Activated naive CD4-positive, alpha-beta T cell treated with anti-CD3 and anti-CD28 coated beads for 36 hours (primary cell): ENCODE measurements at regions not wholly inside any gene's neighbourhood (a gene's known extent, or its start where the extent isn't known, plus 50 kb on each side); places are given as distances from the start of the nearest gene placed in this dataset.

Experiments
- CTCF ChIA-PET: fragments of 350-600 bp; sonication (Branson Sonifier 250); formaldehyde crosslinking; loops from one replicate; lab custom pipeline; 2021; ENCODE audit warnings: antibody characterized with exemption; lab: Charles Lee
- DNase-seq: peaks from one replicate; pipeline ENCODE4 v3.0.0-alpha.2; 2020
- H3K27ac Mint-ChIP-seq: one replicate; pipeline ENCODE4 v1.8.0; 2021; ENCODE audit warnings: mild to moderate bottlenecking, mixed read lengths
- H3K27me3 Mint-ChIP-seq: one replicate; pipeline ENCODE4 v1.8.0; 2021; ENCODE audit warnings: low read depth, mixed read lengths
- H3K36me3 Mint-ChIP-seq: one replicate; pipeline ENCODE4 v1.8.0; 2021; ENCODE audit warnings: low read depth, mixed read lengths
- H3K4me1 Mint-ChIP-seq: one replicate; pipeline ENCODE4 v1.8.0; 2021; ENCODE audit warnings: low read depth, mixed read lengths
- H3K4me3 Mint-ChIP-seq: one replicate; pipeline ENCODE4 v1.8.0; 2021; ENCODE audit warnings: mild to moderate bottlenecking, moderate library complexity, mixed read lengths
- H3K9me3 Mint-ChIP-seq: one replicate; pipeline ENCODE4 v1.8.0; 2021; ENCODE audit warnings: mixed read lengths
- intact Hi-C: fragments of 100-400 bp; cut with micrococcal nuclease; formaldehyde crosslinking; loops from one replicate; pipeline ENCODE4 v1.15.1; 2023

DNA sequence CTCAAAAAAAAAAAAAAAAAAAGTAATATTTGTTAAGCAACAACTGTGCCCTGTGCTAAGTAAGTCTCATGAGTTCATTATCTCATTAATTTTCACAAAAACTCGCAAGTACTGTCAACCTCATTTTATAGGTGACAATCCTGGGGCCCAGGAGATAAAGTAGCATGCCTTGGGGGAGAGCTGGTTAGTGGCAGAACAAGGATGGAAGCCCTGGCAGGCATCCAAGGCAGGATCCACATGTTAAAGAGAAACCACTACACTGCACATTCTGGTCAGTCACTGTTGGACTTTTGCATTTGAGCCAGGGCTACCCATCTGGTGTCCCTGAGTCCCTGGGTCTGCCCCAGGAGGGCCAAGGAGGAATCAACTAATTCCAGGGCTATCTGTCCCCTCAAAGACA, 54.6 kb downstream of the ZFP36L2 start:
- H3K27ac Mint-ChIP-seq = peak overlapping the region; percentile 44
- H3K27me3 Mint-ChIP-seq = no peaks in the 10 kb centered on the region
- intact Hi-C loops = loop anchor here (2.0 to 10.0 kb wide), 5 partner anchors 121 to 1037 kb away; partner anchors contain the start of gene COX7A2L
- H3K36me3 Mint-ChIP-seq = no peaks in the 10 kb centered on the region
- DNase-seq = no peak
- peaks cover 89% of the 10 kb centered on the region for H3K4me1 Mint-ChIP-seq
- peak overlapping the region; percentile 5 for H3K4me3 Mint-ChIP-seq
- H3K9me3 Mint-ChIP-seq = no peaks in the 10 kb centered on the region
- CTCF ChIA-PET = interaction anchor here (0.6 to 12.0 kb wide), 9 partner anchors 23 to 288 kb away, joined by 3 to 128 read pairs (median 12); partner anchors contain the start of gene ZFP36L2

DNA sequence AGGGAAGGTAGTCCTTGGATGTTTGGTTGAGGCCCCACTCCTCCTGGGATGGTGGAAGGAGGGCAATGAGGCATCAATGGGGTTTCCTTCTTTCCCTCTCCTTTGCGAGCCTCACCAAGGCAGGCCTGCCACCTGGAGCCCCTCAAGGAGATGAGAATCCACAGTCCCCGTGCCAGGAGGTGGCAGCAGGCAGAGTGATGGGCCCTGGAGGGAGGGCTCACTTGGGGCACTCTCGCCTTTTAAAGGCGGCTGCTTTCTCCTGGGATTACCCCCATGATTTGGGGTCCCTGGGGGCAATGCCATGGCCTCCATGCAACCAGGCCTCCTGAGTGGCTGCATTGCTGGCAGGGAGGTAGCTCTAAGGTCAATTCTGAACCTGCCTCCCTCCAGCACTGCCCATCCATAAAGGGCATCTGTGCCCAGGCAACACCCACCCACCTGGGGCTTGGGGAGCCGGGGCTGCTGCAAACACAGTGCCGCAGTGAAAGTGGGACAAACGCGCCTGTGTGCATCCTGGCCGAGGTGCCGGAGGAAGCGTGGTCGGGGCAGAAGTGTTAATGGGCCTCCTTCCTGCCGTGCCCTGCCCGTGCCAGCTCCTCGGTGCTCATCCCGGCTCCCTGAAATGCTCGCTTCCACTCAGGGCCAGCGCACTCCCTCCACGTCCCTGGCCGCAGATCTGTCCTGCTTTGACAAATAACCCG, 55.9 kb downstream of the ZFP36L2 start:
- Mint-ChIP-seq H3K27me3 (no peaks in the 10 kb centered on the region), H3K9me3 (no peaks in the 10 kb centered on the region), H3K27ac (peak overlapping the region; percentile 61), H3K4me3 (peak overlapping the region; percentile 42), H3K36me3 (no peaks in the 10 kb centered on the region), H3K4me1 (peaks cover 81% of the 10 kb centered on the region)
- intact Hi-C loops = loop anchor here (1.0 to 10.0 kb wide), 8 partner anchors 25 to 1036 kb away; partner anchors contain the start of genes COX7A2L and ZFP36L2
- CTCF ChIA-PET = interaction anchor here (0.7 to 12.0 kb wide), 19 partner anchors 8 to 239 kb away, joined by 3 to 128 read pairs (median 8); partner anchors contain the start of gene ZFP36L2
- peak; percentile 58 for DNase-seq

DNA sequence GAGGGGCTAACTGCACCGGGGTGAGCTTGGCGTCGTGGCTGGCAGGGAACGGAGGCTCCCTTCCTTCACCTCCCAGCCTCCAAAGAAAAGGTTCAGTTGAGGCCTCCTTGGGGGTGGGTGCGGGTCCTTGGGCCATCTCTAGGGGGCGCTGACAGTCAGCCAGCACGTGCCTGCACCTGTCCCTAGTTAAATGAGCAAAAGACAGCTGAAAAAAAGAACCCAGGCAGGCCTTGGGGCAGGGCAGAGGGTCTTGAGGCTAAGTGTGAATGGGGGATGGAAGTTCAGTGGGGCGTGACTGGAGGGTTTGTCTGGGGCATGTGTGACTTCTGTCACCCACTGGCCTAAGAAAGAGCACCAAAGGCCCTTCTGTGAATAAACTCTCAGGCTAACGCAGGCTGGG, 56.4 kb downstream of the ZFP36L2 start:
- Mint-ChIP-seq H3K4me3 (peak overlapping the region; percentile 42), H3K27ac (peak overlapping the region; percentile 61), H3K36me3 (no peaks in the 10 kb centered on the region), H3K27me3 (no peaks in the 10 kb centered on the region), H3K4me1 (peaks cover 81% of the 10 kb centered on the region), H3K9me3 (no peaks in the 10 kb centered on the region)
- peak; percentile 89 for DNase-seq
- intact Hi-C loops = loop anchor here (1.0 to 10.0 kb wide), 8 partner anchors 25 to 1035 kb away; partner anchors contain the start of genes COX7A2L and ZFP36L2
- CTCF ChIA-PET = interaction anchor here (0.7 to 12.0 kb wide), 18 partner anchors 8 to 57 kb away, joined by 3 to 128 read pairs (median 8); partner anchors contain the start of gene ZFP36L2

DNA sequence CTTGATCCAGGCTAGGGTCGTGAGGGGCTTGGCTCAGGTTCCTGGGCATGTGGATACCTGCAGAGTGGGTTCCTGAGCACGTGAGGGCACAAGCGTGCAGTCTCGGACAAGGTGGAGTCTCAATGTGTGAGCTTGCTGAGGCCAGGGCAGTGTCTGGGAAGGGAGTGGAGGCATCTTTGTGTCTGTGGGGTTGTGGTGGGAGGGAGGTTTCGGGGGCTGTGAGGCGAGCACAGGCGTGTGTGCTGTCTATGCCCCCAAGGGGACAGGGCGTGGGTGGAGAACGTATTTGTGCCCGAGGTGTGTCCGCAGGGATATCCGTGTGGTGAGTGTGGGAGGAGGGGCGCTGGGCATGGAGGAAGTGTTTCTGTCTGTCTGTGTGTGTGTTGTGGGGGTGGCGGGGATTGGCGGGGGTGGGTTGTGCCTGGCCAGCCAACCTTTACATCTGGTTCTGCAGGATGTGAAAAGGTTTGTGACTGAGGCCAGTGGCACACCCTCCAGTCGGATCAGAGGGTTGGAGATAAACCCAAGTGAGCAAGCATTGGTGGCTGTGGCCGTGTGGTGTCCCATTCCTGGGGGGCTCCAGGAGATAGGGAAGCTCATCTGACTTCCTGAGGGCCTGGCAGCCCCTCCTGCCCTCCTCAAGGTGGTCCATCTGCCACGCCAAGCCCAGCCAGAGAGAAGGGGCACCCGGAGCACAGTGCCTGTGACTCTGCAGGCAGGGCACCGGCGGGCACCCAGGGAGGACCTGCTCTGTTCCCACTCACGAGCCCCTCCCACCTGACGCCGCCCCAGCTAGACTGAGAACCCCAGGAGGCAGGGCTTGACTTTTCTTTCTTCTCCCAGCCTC, 57.1 kb downstream of the ZFP36L2 start:
- intact Hi-C loops = no loop called here
- Mint-ChIP-seq H3K9me3 (no peaks in the 10 kb centered on the region), H3K27ac (peak overlapping the region; percentile 86), H3K36me3 (no peaks in the 10 kb centered on the region), H3K4me3 (peak overlapping the region; percentile 69), H3K4me1 (peaks cover 78% of the 10 kb centered on the region), H3K27me3 (no peaks in the 10 kb centered on the region)
- CTCF ChIA-PET = interaction anchor here (0.6 to 12.0 kb wide), 17 partner anchors 8 to 172 kb away, joined by 3 to 128 read pairs (median 9); partner anchors contain the start of gene ZFP36L2
- no peak for DNase-seq

DNA sequence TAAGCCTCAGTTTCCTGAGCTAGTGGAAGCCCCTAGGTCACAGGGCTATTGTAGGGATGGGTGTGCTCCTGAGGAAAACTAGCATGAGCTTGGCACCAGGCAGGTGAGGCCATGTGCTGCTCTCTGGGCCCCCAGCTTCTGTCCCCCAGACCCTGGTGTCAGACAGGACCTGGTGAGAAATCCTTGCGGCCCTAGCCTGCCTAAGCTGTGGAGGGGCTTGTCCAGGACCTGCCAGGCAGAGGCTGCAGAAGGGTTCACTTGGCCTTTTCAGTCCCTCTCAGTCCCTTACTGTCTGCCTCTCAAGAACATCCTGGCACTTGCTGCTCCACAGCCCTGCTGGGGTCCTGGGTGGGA, 58.4 kb downstream of the ZFP36L2 start:
- H3K4me1 Mint-ChIP-seq = peaks cover 72% of the 10 kb centered on the region
- CTCF ChIA-PET = interaction anchor here (1.0 to 12.0 kb wide), 9 partner anchors 10 to 59 kb away, joined by 3 to 128 read pairs (median 17); partner anchors contain the start of gene ZFP36L2
- H3K27me3 Mint-ChIP-seq = no peaks in the 10 kb centered on the region
- intact Hi-C loops = loop anchor here (1.0 kb wide), 2 partner anchors 9 to 19 kb away; no protein-coding TSS in a partner anchor
- H3K4me3 Mint-ChIP-seq = no peak overlapping the region
- H3K27ac Mint-ChIP-seq = peak overlapping the region; percentile 56
- H3K9me3 Mint-ChIP-seq = no peaks in the 10 kb centered on the region
- H3K36me3 Mint-ChIP-seq = no peaks in the 10 kb centered on the region
- no peak for DNase-seq

DNA sequence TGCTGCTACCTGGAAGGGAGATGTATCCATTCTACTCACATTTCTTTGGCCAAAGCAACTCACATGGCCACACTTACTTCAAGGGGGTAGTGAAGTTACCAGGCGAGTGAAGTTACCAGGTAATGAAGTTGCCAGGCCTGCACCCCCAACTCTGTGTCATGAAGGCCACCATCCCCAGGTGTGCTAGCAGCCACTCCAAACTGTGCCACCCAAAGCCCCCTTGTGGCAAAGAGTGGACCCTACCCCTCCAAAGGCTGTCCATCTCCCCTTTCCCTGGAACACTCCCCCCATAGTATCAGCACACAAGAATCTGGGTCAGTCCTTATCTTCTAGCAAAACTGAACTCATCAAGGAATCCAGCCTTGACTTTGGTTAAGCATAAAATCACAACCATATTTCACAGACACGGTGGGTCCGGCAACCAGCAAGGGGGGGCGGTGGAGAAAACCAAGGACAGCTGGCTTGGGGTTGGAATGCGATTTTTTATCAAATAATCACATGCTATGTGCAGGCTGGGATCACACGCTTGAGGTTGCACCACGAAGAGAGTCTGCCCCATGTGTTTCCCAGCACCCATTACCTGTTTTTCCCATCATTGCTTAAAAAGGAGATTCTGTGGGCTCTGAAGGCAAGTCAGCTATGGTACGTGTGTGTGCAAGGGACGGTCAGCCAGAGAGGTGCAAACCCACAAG, 60.9 kb downstream of the ZFP36L2 start:
- intact Hi-C loops = no loop called here
- no peak for DNase-seq
- Mint-ChIP-seq H3K9me3 (no peaks in the 10 kb centered on the region), H3K36me3 (no peaks in the 10 kb centered on the region), H3K4me3 (no peak overlapping the region), H3K27ac (peak overlapping the region; percentile 27), H3K27me3 (no peaks in the 10 kb centered on the region), H3K4me1 (peaks cover 68% of the 10 kb centered on the region)
- CTCF ChIA-PET = interaction anchor here (0.9 to 12.0 kb wide), 3 partner anchors 10 to 61 kb away, joined by 4 to 128 read pairs (median 4); partner anchors contain the start of gene ZFP36L2

DNA sequence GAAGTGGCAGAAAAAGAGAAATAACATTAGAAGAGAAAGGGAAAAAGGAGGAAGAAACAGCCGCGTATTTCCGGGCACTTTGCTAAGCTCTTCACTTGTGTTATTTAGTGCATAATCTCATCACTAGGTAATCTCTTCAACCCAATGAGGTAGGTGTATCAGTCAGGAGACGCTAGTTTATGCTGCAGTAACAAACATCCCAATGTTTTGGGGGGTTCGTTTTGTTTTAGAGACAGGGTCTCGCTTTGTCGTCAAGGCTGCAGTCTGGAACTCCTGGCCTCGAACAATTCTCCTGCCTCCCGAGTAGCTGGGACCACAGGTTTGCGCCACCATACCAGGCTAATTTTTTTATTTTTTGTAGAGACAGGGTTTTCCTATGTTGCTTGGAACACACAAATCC, 61.7 kb downstream of the ZFP36L2 start:
- intact Hi-C loops = no loop called here
- Mint-ChIP-seq H3K9me3 (no peaks in the 10 kb centered on the region), H3K27me3 (no peaks in the 10 kb centered on the region), H3K27ac (no peak overlapping the region), H3K4me3 (no peak overlapping the region), H3K4me1 (peaks cover 69% of the 10 kb centered on the region), H3K36me3 (no peaks in the 10 kb centered on the region)
- no peak for DNase-seq
- CTCF ChIA-PET = interaction anchor here (0.6 to 12.0 kb wide), 4 partner anchors 9 to 62 kb away, joined by 3 to 128 read pairs (median 4); partner anchors contain the start of gene ZFP36L2

DNA sequence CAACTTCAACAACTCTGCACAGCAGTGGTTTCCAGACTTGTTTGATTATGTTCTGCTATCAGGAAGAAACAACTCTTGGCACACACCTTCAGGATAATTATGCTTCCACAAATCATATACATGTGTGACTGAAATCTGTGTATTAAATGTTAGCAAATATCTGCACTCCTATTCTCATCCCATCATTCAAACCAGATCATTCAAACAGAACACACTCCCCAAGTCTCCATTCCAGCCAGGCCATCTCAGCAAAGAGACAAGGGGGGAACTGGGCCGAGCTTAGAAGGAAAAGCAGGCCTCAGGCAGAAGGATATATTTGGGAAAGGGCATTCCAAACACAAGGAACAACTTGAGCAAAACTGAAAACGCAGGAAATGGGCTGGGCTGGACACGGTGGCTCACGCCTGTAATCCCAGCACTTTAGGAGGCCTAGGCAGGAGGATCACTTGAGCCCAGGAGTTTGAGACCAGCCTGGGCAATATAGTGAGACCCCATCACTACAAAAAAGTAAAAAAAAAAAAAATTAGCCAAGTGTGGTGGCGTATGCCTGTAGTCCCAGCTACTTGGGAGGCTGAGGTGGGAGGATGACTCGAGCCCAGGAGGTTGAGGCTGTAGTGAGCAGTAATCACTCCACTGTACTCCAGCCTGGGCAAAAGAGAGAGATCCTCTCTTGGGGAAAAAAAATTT, 62.7 kb downstream of the ZFP36L2 start:
- no peaks in the 10 kb centered on the region for H3K36me3 Mint-ChIP-seq
- H3K9me3 Mint-ChIP-seq = no peaks in the 10 kb centered on the region
- intact Hi-C loops = no loop called here
- H3K27me3 Mint-ChIP-seq = no peaks in the 10 kb centered on the region
- DNase-seq = no peak
- no peak overlapping the region for H3K27ac Mint-ChIP-seq
- CTCF ChIA-PET = interaction anchor here (1.1 to 12.0 kb wide), 4 partner anchors 10 to 63 kb away, joined by 3 to 128 read pairs (median 4); partner anchors contain the start of gene ZFP36L2
- H3K4me1 Mint-ChIP-seq = peaks cover 69% of the 10 kb centered on the region
- H3K4me3 Mint-ChIP-seq = no peak overlapping the region

DNA sequence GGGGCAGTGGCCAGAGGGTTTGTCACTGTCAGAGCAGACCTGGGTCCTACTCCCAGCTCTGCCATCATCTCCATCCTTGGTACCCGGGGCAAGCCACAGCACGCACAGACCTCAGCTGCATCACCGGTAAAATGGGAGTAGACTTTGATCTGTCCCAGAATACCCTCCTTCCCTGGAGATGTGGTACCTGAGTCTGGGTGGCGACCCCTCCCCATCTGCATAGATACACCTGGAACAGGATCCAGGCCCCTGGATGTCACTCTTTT, 64.0 kb downstream of the ZFP36L2 start:
- no peaks in the 10 kb centered on the region for H3K9me3 Mint-ChIP-seq
- DNase-seq = no peak
- no peaks in the 10 kb centered on the region for H3K36me3 Mint-ChIP-seq
- H3K4me1 Mint-ChIP-seq = peaks cover 71% of the 10 kb centered on the region
- H3K27me3 Mint-ChIP-seq = no peaks in the 10 kb centered on the region
- H3K27ac Mint-ChIP-seq = no peak overlapping the region
- CTCF ChIA-PET = interaction anchor here (1.2 to 2.2 kb wide), 3 partner anchors 8 to 29 kb away, joined by 4 to 8 read pairs (median 6); no protein-coding TSS in a partner anchor
- intact Hi-C loops = no loop called here
- no peak overlapping the region for H3K4me3 Mint-ChIP-seq

DNA sequence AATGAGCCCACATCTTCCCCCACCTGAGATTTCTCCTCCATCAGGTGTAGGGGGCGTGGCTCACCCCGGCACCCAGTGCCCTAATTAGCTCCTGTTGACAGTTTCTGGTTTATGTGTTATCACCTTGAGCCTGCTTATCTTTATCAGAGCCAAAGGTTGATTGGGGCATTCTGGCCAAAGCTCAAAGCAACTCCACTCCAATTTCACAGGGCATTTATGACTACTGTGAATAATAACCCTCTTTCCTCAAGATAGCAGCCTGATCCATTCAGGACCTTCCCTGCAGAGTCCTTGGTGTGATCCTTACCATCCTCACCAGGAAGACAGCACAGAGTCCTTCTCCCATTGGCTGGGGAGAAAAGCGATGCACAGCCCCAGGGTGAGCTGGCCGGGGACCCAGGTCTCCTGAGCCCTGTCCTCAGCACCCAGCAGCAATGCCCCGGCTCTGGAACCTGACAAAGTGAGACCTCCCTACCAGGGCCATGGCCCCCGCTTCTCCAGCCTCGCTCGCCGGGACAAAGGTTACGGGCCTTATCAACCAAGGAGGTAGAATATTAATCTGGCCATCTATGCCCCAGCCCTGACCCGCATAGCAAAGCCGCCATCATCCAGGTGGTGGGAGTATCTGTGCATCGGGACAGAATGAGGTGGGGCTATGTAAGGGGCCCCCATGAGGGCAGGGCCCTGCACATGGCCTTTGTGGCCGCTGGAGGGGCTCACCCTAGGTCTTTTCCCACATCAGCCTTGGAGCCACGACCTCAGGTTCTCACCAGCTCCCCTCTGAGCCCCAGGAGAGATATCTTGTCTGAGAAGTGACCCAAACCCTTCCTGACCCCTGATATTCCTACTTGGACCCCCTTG, 64.5 kb downstream of the ZFP36L2 start:
- peaks cover 69% of the 10 kb centered on the region for H3K4me1 Mint-ChIP-seq
- no peaks in the 10 kb centered on the region for H3K36me3 Mint-ChIP-seq
- CTCF ChIA-PET = interaction anchor here (0.6 to 2.2 kb wide), 3 partner anchors 8 to 953 kb away, joined by 3 to 8 read pairs (median 6); no protein-coding TSS in a partner anchor
- no peaks in the 10 kb centered on the region for H3K9me3 Mint-ChIP-seq
- H3K4me3 Mint-ChIP-seq = no peak overlapping the region
- intact Hi-C loops = no loop called here
- no peak overlapping the region for H3K27ac Mint-ChIP-seq
- H3K27me3 Mint-ChIP-seq = no peaks in the 10 kb centered on the region
- DNase-seq = no peak
